ENCODE measurements at regions not wholly inside any gene's neighbourhood (a gene's known extent, or its start where the extent isn't known, plus 50 kb on each side); places are given as distances from the start of the nearest gene placed in this dataset.

DNA sequence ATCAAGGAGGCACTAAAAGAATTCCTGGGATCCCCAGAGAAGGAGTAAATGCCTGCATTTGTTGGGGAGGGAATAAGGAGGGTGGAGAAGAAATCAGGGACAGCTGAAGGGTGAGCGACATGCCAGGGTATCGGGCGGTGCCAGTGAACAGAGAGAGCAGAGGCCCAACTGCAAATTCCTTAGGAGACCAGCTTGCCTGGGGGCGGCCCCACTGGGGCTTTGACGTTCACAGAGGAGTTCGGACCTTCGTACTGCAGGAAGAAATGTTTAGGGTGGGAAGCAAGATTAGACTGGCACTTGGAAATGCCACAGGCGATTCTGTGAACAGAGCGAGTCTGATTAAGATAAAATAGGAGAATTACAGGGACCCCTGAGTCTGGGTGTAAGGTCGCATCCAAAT is 65.1 kb upstream of the FGF3 start:
- H3K9ac ChIP-seq (ENCODE audit: insufficient read depth, low read depth, low read length) = no peak overlapping the region
- in situ Hi-C loops (cut with HindIII; ENCODE audit: extremely low pct_ligation_motif_present, low pct_unique_long_range_greater_than_20kb) = no loop called here
- H3K9me3 ChIP-seq (ENCODE audit: low read length) = no peaks in the 10 kb centered on the region
- no peaks in the 10 kb centered on the region for H4K20me1 ChIP-seq (ENCODE audit: insufficient read depth, low read length)
- 23% methylated on average over 10 of the region's 10 CpGs for WGBS (ENCODE audit: low lambda C conversion rate)
- no peak overlapping the region for H3K4me2 ChIP-seq (ENCODE audit: low read depth, low read length)
- no peak overlapping the region for H3K4me3 ChIP-seq (replicated peaks in 1 of 3; ENCODE audit: insufficient read depth in 1 of 3, low read depth in 2 of 3, low read length in 3 of 3)
- POLR2A ChIA-PET = no interaction called here
- no peak overlapping the region for H3K27ac ChIP-seq (ENCODE audit: extremely low read length, insufficient read depth, low read length)
- no peak for DNase-seq (ENCODE audit: low spot score)
- H3K4me1 ChIP-seq (ENCODE audit: insufficient read depth, low read length) = peaks cover 6% of the 10 kb centered on the region; the same call in 1 of the 2 replicates
- peaks cover 4 to 41% of the 10 kb centered on the region in 2 experiments; a peak in 3 of 5 replicates for H3K27me3 ChIP-seq (ENCODE audit: control insufficient read depth in 1 of 2, insufficient read depth in 2 of 2, low read length in 2 of 2)
- intact Hi-C loops (cut with micrococcal nuclease; ENCODE audit: unreplicated experiment) = no loop called here
- ATAC-seq = no peak
- CTCF ChIA-PET (ENCODE audit: low intra/inter-chr PET ratio, low total read pairs) = no interaction called here
- no TSS peak for BruUV-seq (replicated peaks)
- H3K36me3 ChIP-seq (replicated peaks in 1 of 2; ENCODE audit: control insufficient read depth in 1 of 2, insufficient read depth in 2 of 2, low read length in 2 of 2) = no peaks in the 10 kb centered on the region
- no peak for FAIRE-seq
- H3K79me2 ChIP-seq (ENCODE audit: insufficient read depth, low read length) = no peaks in the 10 kb centered on the region
- H2AFZ ChIP-seq (ENCODE audit: low read length) = no peak overlapping the region
- TF ChIP-seq, protein P1, sequence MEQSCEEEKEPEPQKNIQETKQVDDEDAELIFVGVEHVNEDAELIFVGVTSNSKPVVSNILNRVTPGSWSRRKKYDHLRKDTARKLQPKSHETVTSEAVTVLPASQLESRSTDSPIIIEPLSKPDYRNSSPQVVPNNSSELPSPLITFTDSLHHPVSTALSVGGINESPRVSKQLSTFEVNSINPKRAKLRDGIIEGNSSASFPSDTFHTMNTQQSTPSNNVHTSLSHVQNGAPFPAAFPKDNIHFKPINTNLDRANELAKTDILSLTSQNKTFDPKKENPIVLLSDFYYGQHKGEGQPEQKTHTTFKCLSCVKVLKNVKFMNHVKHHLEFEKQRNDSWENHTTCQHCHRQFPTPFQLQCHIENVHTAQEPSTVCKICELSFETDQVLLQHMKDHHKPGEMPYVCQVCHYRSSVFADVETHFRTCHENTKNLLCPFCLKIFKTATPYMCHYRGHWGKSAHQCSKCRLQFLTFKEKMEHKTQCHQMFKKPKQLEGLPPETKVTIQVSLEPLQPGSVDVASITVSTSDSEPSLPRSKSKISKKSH (CRISPR knock-in tag; IDR thresholded peaks at IDR 0.05; ENCODE audit: borderline replicate concordance) = no peak
- TF ChIP-seq ZNF564 (CRISPR knock-in tag; IDR thresholded peaks at IDR 0.05) = no peak
- TF ChIP-seq JUNB (CRISPR knock-in tag; IDR thresholded peaks at IDR 0.05; ENCODE audit: borderline replicate concordance) = no peak
- no peak for TF ChIP-seq RBM39 (IDR thresholded peaks at IDR 0.05; ENCODE audit: low read depth, low read length, poor library complexity, severe bottlenecking)
- no peak for TF ChIP-seq FOXA1 (IDR thresholded peaks at IDR 0.05)
- no peak for TF ChIP-seq FOXA1 (CRISPR knock-in tag; IDR thresholded peaks at IDR 0.05)
- TF ChIP-seq, protein P2, sequence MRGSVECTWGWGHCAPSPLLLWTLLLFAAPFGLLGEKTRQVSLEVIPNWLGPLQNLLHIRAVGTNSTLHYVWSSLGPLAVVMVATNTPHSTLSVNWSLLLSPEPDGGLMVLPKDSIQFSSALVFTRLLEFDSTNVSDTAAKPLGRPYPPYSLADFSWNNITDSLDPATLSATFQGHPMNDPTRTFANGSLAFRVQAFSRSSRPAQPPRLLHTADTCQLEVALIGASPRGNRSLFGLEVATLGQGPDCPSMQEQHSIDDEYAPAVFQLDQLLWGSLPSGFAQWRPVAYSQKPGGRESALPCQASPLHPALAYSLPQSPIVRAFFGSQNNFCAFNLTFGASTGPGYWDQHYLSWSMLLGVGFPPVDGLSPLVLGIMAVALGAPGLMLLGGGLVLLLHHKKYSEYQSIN (CRISPR knock-in tag; IDR thresholded peaks at IDR 0.05; ENCODE audit: borderline replicate concordance) = no peak
- TF ChIP-seq ZMYM4 (CRISPR knock-in tag; IDR thresholded peaks at IDR 0.05) = no peak
- TF ChIP-seq SP1 (IDR thresholded peaks at IDR 0.05) = no peak
- no peak for TF ChIP-seq SP1 (CRISPR knock-in tag; IDR thresholded peaks at IDR 0.05)
- TF ChIP-seq NFE2L2 (IDR thresholded peaks at IDR 0.05; ENCODE audit: low read length) = no peak
- TF ChIP-seq, protein P3, sequence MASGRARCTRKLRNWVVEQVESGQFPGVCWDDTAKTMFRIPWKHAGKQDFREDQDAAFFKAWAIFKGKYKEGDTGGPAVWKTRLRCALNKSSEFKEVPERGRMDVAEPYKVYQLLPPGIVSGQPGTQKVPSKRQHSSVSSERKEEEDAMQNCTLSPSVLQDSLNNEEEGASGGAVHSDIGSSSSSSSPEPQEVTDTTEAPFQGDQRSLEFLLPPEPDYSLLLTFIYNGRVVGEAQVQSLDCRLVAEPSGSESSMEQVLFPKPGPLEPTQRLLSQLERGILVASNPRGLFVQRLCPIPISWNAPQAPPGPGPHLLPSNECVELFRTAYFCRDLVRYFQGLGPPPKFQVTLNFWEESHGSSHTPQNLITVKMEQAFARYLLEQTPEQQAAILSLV (CRISPR knock-in tag; IDR thresholded peaks at IDR 0.05; ENCODE audit: borderline replicate concordance) = no peak
- no peak for TF ChIP-seq NFE2 (CRISPR knock-in tag; IDR thresholded peaks at IDR 0.05)
- TF ChIP-seq, protein P4, sequence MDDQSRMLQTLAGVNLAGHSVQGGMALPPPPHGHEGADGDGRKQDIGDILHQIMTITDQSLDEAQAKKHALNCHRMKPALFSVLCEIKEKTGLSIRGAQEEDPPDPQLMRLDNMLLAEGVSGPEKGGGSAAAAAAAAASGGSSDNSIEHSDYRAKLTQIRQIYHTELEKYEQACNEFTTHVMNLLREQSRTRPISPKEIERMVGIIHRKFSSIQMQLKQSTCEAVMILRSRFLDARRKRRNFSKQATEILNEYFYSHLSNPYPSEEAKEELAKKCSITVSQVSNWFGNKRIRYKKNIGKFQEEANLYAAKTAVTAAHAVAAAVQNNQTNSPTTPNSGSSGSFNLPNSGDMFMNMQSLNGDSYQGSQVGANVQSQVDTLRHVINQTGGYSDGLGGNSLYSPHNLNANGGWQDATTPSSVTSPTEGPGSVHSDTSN (CRISPR knock-in tag; IDR thresholded peaks at IDR 0.05; ENCODE audit: borderline replicate concordance) = no peak

All from HepG2 (cell line).